Gastrocnemius medialis (tissue), 4 donors: ENCODE measurements at regions not wholly inside any gene's neighbourhood (a gene's known extent, or its start where the extent isn't known, plus 50 kb on each side); places are given as distances from the start of the nearest gene placed in this dataset.

ENCODE experiments used
- ATAC-seq, 2 donors: fragments of 150-250 bp; one replicate each; pipeline ENCODE4 v1.9.1; 2016
- DNase-seq, 2 donors: peaks; one replicate each; pipeline ENCODE4 v3.0.0-alpha.2; 2019
- H3K27ac ChIP-seq, 4 donors: fragments of 200-600 bp; sonication (generic); 1 replicate in 1 of 4; 2 replicates in 3 of 4; pipeline ENCODE4 v1.5.1; 2016 to 2018; ENCODE audit warnings: mild to moderate bottlenecking in 2 of 4, moderate library complexity in 1 of 4
- H3K27me3 ChIP-seq, 3 donors: fragments of 200-600 bp; sonication (generic) in 2 of 3; 1 replicate in 1 of 3; 2 replicates in 2 of 3; pipeline versions ENCODE4 v1.5.1 to v1.6.0; 2016 to 2019; ENCODE audit warnings: mild to moderate bottlenecking in 1 of 3, moderate library complexity in 1 of 3
- H3K36me3 ChIP-seq, 2 donors: fragments of 200-600 bp; sonication (generic) in 1 of 2; one replicate each; pipeline ENCODE4 v1.5.1; 2017 to 2018
- H3K4me1 ChIP-seq, 2 donors: fragments of 200-600 bp; sonication (generic) in 1 of 2; one replicate each; pipeline ENCODE4 v1.5.1; 2016 to 2017; ENCODE audit warnings: mild to moderate bottlenecking in 2 of 2
- H3K4me3 ChIP-seq, 4 donors: fragments of 200-600 bp; sonication (generic) in 3 of 4; 1 replicate in 1 of 4; 2 replicates in 3 of 4; pipeline ENCODE4 v1.5.1; 2016 to 2019; ENCODE audit warnings: mild to moderate bottlenecking in 2 of 4
- H3K9me3 ChIP-seq, 3 donors: fragments of 200-600 bp; sonication (generic) in 2 of 3; 1 replicate in 1 of 3; 2 replicates in 2 of 3; pipeline ENCODE4 v1.5.1; 2016 to 2019
- POLR2A ChIP-seq, 2 donors: fragments of 450-650 bp; IDR thresholded peaks; one replicate each; pipeline ENCODE4 v1.6.1; 2017; ENCODE audit warnings: antibody characterized with exemption in 2 of 2, mild to moderate bottlenecking in 2 of 2, moderate library complexity in 2 of 2
- in situ Hi-C, 4 donors: fragments of 200-750 bp; cut with MboI; loops; one replicate each; pipeline versions ENCODE4 v1.15.0 to v1.8.0; 2017; ENCODE audit warnings: low sequenced_read_pairs in 4 of 4
- intact Hi-C: fragments of 100-400 bp; cut with DNase I; formaldehyde crosslinking; loops from one replicate; pipeline ENCODE4 v1.15.1; 2023; ENCODE audit warnings: low total_unique reads
- TF ChIP-seq, protein P1 (sequence below), 5 experiments: fragments of 450-650 bp in 3 of 5; fragments of 200-600 bp in 2 of 5; sonication (generic) in 2 of 5; IDR thresholded peaks in 4 of 5; conservative IDR thresholded peaks in 1 of 5; 1 replicate in 4 of 5; 2 replicates in 1 of 5; pipeline ENCODE4 v1.5.1; 2016 to 2019; ENCODE audit warnings: antibody characterized with exemption in 5 of 5, mild to moderate bottlenecking in 3 of 5, moderate library complexity in 3 of 5

- Histone ChIP-seq H3K4me3 (peak overlapping the region in 2 of 4 donors; percentile 4 to 19), H3K9me3 (no peaks in the 10 kb centered on the region), H3K27me3 (no peaks in the 10 kb centered on the region), H3K36me3 (no peaks in the 10 kb centered on the region), H3K27ac (peak overlapping the region in 3 of 4 donors; percentile 50 to 67 (median 60)), H3K4me1 (peaks cover 39 to 42% of the 10 kb centered on the region in 2 donors)
- ATAC-seq: no peak
- no peak for DNase-seq
- TF ChIP-seq, protein P1, sequence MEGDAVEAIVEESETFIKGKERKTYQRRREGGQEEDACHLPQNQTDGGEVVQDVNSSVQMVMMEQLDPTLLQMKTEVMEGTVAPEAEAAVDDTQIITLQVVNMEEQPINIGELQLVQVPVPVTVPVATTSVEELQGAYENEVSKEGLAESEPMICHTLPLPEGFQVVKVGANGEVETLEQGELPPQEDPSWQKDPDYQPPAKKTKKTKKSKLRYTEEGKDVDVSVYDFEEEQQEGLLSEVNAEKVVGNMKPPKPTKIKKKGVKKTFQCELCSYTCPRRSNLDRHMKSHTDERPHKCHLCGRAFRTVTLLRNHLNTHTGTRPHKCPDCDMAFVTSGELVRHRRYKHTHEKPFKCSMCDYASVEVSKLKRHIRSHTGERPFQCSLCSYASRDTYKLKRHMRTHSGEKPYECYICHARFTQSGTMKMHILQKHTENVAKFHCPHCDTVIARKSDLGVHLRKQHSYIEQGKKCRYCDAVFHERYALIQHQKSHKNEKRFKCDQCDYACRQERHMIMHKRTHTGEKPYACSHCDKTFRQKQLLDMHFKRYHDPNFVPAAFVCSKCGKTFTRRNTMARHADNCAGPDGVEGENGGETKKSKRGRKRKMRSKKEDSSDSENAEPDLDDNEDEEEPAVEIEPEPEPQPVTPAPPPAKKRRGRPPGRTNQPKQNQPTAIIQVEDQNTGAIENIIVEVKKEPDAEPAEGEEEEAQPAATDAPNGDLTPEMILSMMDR (IDR thresholded peaks at IDR 0.05 in 4 of 5, conservative IDR thresholded peaks at IDR 0.05 in 1 of 5): no peak
- no peak for TF ChIP-seq POLR2A (IDR thresholded peaks at IDR 0.05)
- intact Hi-C loops (loop anchor here (5.0 kb wide), 2 partner anchors 239 to 904 kb away; no protein-coding TSS in a partner anchor), in situ Hi-C loops (loop anchor here in 3 of 4 donors (10.0 to 25.0 kb wide), 3 partner anchors 237 to 639 kb away; no protein-coding TSS in a partner anchor)
Measured at GRCh38 chr9:13447843-13448422, 168.4 kb upstream of the MPDZ start.

GRCh38 chr9:13446938-13447842, 167.7 kb upstream of the MPDZ start:
- DNase-seq (no peak), ATAC-seq (no peak)
- intact Hi-C loops: loop anchor here (5.0 kb wide), 2 partner anchors 240 to 905 kb away; no protein-coding TSS in a partner anchor
- Histone ChIP-seq H3K36me3 (no peaks in the 10 kb centered on the region), H3K4me3 (peak overlapping the region in 3 of 4 donors; percentile 5 to 37 (median 19)), H3K4me1 (peaks cover 39 to 42% of the 10 kb centered on the region in 2 donors), H3K9me3 (no peaks in the 10 kb centered on the region), H3K27ac (peak overlapping the region; percentile 50 to 67 (median 62)), H3K27me3 (no peaks in the 10 kb centered on the region)
- in situ Hi-C loops: loop anchor here in 3 of 4 donors (10.0 to 25.0 kb wide), 3 partner anchors 238 to 640 kb away; no protein-coding TSS in a partner anchor
- TF ChIP-seq, protein P1 (IDR thresholded peaks at IDR 0.05 in 4 of 5, conservative IDR thresholded peaks at IDR 0.05 in 1 of 5): peak in 2 of 5 experiments; percentile 23 to 46
- no peak for TF ChIP-seq POLR2A (IDR thresholded peaks at IDR 0.05)

- Histone ChIP-seq H3K4me1 (peaks cover 39 to 42% of the 10 kb centered on the region in 2 donors), H3K27me3 (no peaks in the 10 kb centered on the region), H3K9me3 (no peaks in the 10 kb centered on the region), H3K36me3 (no peaks in the 10 kb centered on the region), H3K27ac (peak overlapping the region; percentile 50 to 67 (median 62)), H3K4me3 (peak overlapping the region in 2 of 4 donors; percentile 19 to 37)
- TF ChIP-seq, protein P1 (IDR thresholded peaks at IDR 0.05 in 4 of 5, conservative IDR thresholded peaks at IDR 0.05 in 1 of 5): no peak
- no peak for TF ChIP-seq POLR2A (IDR thresholded peaks at IDR 0.05)
- no peak for ATAC-seq
- no peak for DNase-seq
- in situ Hi-C loops (loop anchor here in 3 of 4 donors (10.0 to 25.0 kb wide), 3 partner anchors 238 to 641 kb away; no protein-coding TSS in a partner anchor), intact Hi-C loops (loop anchor here (5.0 kb wide), 2 partner anchors 241 to 906 kb away; no protein-coding TSS in a partner anchor)
Measured at GRCh38 chr9:13446286-13446937, 166.9 kb upstream of the MPDZ start.

DNA sequence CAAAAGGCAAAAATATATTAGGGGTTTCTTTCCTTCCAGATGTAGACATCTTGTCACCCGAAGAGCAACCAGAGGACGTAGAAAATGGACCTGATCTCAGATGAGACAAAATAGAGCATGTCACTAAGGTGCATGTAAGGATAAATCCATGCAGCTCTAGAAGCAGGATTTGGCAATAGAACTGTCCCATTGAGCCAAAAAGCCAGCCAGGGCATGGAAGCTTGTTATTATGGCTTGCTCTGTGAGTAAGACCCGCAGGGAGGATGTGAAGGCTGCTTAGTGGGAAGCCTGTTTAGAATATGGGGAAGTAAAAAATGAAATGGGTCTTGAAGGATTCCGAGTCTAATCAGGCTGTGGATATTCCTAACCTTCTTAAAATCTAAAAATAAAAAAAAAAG, 165.6 kb upstream of the MPDZ start:
- H3K9me3 ChIP-seq: no peaks in the 10 kb centered on the region
- H3K4me1 ChIP-seq: peaks cover 39 to 45% of the 10 kb centered on the region in 2 donors
- DNase-seq (peak in 1 of 2 donors; percentile 36), ATAC-seq (peak; percentile 54 to 55)
- no peaks in the 10 kb centered on the region for H3K36me3 ChIP-seq
- peak overlapping the region; percentile 47 to 54 (median 48) for H3K4me3 ChIP-seq
- H3K27me3 ChIP-seq: no peaks in the 10 kb centered on the region
- intact Hi-C loops (loop anchor here (5.0 kb wide), 2 partner anchors 242 to 907 kb away; no protein-coding TSS in a partner anchor), in situ Hi-C loops (loop anchor here in 3 of 4 donors (10.0 to 25.0 kb wide), 3 partner anchors 240 to 642 kb away; no protein-coding TSS in a partner anchor)
- H3K27ac ChIP-seq: peak overlapping the region; percentile 50 to 67 (median 62)
- no peak for TF ChIP-seq POLR2A (IDR thresholded peaks at IDR 0.05)
- TF ChIP-seq, protein P1 (IDR thresholded peaks at IDR 0.05 in 4 of 5, conservative IDR thresholded peaks at IDR 0.05 in 1 of 5): no peak
